Right lobe of liver (tissue), 6 donors: ENCODE measurements at regions not wholly inside any gene's neighbourhood (a gene's known extent, or its start where the extent isn't known, plus 50 kb on each side); places are given as distances from the start of the nearest gene placed in this dataset.

Experiments used
- ATAC-seq, 4 donors: fragments of 200-7000 bp; cut with Tn5 transposase; one replicate each; pipeline ENCODE4 v1.9.1; 2020; ENCODE audit warnings: mild to moderate bottlenecking in 4 of 4, moderate library complexity in 4 of 4
- DNase-seq, 3 donors: peaks; one replicate each; pipeline ENCODE4 v3.0.0-alpha.2; 2020
- H3K27ac ChIP-seq, 3 donors: fragments of 200-600 bp; one replicate each; pipeline ENCODE4 v1.8.0; 2022
- H3K27me3 ChIP-seq, 2 donors: fragments of 200-600 bp; one replicate each; pipeline ENCODE4 v1.8.0; 2022
- H3K36me3 ChIP-seq, 4 donors: fragments of 200-600 bp; sonication (generic) in 1 of 4; one replicate each; pipeline versions ENCODE4 v1.5.1 to v1.8.0; 2017 to 2022; ENCODE audit warnings: control low read depth in 1 of 4
- H3K4me1 ChIP-seq, 4 donors: fragments of 200-600 bp; sonication (generic) in 1 of 4; one replicate each; pipeline versions ENCODE4 v1.5.1 to v1.8.0; 2017 to 2022; ENCODE audit warnings: control low read depth in 1 of 4
- H3K4me3 ChIP-seq, 3 donors: fragments of 200-600 bp; one replicate each; pipeline ENCODE4 v1.8.0; 2022
- H3K9me3 ChIP-seq, 4 donors: fragments of 200-600 bp; sonication (generic) in 1 of 4; one replicate each; pipeline versions ENCODE4 v1.5.1 to v1.8.0; 2017 to 2022; ENCODE audit warnings: control low read depth in 1 of 4
- POLR2A ChIP-seq: fragments of 450-650 bp; IDR thresholded peaks from one replicate; pipeline ENCODE4 v1.6.1; 2017; ENCODE audit warnings: antibody characterized with exemption, mild to moderate bottlenecking
- WGBS: methylation state at CpG from one replicate; pipeline ENCODE4 v1.1.6; 2018; ENCODE audit warnings: low coverage, low lambda C conversion rate; ENCODE audit not compliant: insufficient coverage; ENCODE audit errors: missing lambda C conversion rate; 5-methylcytosine and 5-hydroxymethylcytosine counted together
- intact Hi-C, 2 donors: fragments of 100-400 bp; cut with DNase I; formaldehyde crosslinking; loops; one replicate each; pipeline versions ENCODE4 v1.11.2 to v1.14.1; 2022
- TF ChIP-seq, protein P1 (sequence below), 4 donors: fragments of 200-600 bp in 3 of 4; fragments of 450-650 bp in 1 of 4; IDR thresholded peaks; one replicate each; pipeline versions ENCODE4 v1.5.1 to v1.8.0; 2016 to 2022; ENCODE audit warnings: antibody characterized with exemption in 4 of 4, mild to moderate bottlenecking in 2 of 4
- donor health status: DM: no; HTN: yes; CAD: no.
- donor health status: DM: no; HTN: no; CAD: no.
- donor health status: DM: no; HTN: no; CAD: no.
- donor health status: DM: no; HTN: yes; CAD: no.
- donor health status: DM: no; HTN: yes; CAD: no.

DNA sequence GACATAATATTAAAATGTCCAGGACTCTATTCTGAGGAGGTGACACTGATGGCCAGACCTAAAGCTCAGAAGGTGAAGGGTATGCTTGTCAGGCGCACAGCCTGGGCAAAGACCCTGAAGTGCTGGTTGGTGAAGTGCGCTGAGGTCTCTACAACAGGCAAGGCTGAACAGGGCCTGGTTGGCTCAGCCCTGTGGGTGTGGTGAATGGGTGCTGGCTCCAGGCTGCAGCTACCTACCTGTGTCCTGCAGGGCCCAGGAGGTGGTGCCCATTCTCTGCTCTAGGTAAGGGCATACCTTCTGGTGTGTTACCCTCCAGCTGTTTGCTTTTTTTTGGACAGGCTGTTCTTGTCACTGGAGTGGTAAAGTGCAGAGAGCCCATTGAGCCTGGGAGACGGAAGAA, 85.1 kb downstream of the RAMP3 start:
- ATAC-seq (no peak), DNase-seq (no peak)
- intact Hi-C loops: no loop called here
- Histone ChIP-seq H3K27ac (no peak overlapping the region), H3K36me3 (no peaks in the 10 kb centered on the region), H3K9me3 (no peaks in the 10 kb centered on the region), H3K27me3 (no peaks in the 10 kb centered on the region), H3K4me3 (no peak overlapping the region), H3K4me1 (no peaks in the 10 kb centered on the region)
- WGBS: 50% methylated on average over 1 of the region's 3 CpGs
- TF ChIP-seq, protein P1, sequence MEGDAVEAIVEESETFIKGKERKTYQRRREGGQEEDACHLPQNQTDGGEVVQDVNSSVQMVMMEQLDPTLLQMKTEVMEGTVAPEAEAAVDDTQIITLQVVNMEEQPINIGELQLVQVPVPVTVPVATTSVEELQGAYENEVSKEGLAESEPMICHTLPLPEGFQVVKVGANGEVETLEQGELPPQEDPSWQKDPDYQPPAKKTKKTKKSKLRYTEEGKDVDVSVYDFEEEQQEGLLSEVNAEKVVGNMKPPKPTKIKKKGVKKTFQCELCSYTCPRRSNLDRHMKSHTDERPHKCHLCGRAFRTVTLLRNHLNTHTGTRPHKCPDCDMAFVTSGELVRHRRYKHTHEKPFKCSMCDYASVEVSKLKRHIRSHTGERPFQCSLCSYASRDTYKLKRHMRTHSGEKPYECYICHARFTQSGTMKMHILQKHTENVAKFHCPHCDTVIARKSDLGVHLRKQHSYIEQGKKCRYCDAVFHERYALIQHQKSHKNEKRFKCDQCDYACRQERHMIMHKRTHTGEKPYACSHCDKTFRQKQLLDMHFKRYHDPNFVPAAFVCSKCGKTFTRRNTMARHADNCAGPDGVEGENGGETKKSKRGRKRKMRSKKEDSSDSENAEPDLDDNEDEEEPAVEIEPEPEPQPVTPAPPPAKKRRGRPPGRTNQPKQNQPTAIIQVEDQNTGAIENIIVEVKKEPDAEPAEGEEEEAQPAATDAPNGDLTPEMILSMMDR (IDR thresholded peaks at IDR 0.05): no peak
- no peak for TF ChIP-seq POLR2A

DNA sequence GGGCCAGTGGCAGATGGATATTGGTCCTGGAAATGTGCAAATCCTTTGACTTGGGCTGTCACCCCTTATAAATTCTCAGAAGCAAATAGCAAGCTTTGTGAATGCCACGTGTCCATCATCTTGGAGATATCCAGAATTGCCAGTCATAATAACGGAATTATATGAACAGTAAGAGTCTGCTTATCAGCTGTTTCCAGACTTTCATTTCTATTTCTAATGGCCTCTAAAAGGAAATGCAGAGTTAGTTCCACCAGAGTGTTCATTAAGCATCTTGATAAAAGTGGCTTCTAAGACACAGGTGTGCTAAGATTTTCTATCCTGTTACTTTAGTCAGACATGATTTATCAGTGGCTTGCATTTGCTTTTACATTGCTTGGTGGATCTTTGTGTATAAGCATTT, 87.4 kb downstream of the RAMP3 start:
- H3K4me1 ChIP-seq: no peaks in the 10 kb centered on the region
- 58% methylated on average over 2 of the region's 2 CpGs for WGBS
- no peaks in the 10 kb centered on the region for H3K27me3 ChIP-seq
- intact Hi-C loops: no loop called here
- no peaks in the 10 kb centered on the region for H3K9me3 ChIP-seq
- no peak for ATAC-seq
- H3K27ac ChIP-seq: no peak overlapping the region
- no peak overlapping the region for H3K4me3 ChIP-seq
- no peaks in the 10 kb centered on the region for H3K36me3 ChIP-seq
- no peak for DNase-seq
- TF ChIP-seq POLR2A: no peak
- TF ChIP-seq, protein P1 (IDR thresholded peaks at IDR 0.05): no peak

DNA sequence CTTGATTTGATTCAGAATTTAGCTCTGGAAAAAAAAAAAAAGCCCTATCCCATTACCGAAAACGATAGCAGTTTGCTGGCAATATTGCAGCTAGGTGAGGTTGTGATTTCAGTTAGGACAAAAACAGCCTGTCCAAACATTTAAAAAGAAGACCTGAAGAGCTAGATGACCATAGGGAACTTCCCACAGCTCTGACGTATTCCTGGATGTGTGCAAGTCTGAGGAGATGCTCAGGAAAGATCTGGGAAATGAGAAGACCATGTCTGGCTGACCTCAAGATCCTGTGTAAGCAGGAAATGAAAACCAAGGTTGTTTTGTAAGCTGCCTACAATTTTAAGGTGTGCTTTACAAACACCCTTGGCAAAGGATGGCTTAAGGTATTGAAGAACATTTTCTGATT, 88.7 kb downstream of the RAMP3 start:
- H3K27ac ChIP-seq: no peak overlapping the region
- DNase-seq (no peak), ATAC-seq (peak in 1 of 4 donors; percentile 40)
- no peaks in the 10 kb centered on the region for H3K9me3 ChIP-seq
- no peaks in the 10 kb centered on the region for H3K36me3 ChIP-seq
- TF ChIP-seq POLR2A: no peak
- TF ChIP-seq, protein P1 (IDR thresholded peaks at IDR 0.05): no peak
- WGBS: 29% methylated on average over 3 of the region's 3 CpGs
- no peak overlapping the region for H3K4me3 ChIP-seq
- H3K4me1 ChIP-seq: no peaks in the 10 kb centered on the region
- intact Hi-C loops: no loop called here
- no peaks in the 10 kb centered on the region for H3K27me3 ChIP-seq

DNA sequence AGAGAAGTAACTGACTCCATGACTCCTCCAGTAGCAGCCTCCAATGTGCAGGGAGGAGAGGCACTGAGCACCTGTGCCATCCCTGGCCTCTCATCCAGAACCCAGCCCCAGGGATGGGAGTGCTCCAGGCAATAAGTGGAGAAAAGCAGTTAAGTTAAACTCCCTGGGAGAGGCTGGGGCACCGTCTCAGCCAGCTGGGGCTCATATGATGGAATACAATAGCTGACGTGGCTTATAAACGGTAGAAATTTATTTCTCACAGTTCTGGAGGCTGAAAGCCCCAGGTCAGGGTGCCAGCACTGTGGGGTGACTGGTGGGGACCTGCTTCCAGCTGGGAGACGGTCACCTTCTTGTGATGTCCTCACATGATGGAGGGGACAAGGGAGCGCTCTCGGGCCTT, 94.7 kb downstream of the RAMP3 start:
- H3K27me3 ChIP-seq: no peaks in the 10 kb centered on the region
- intact Hi-C loops: no loop called here
- TF ChIP-seq, protein P1 (IDR thresholded peaks at IDR 0.05): no peak
- no peak for TF ChIP-seq POLR2A
- H3K4me1 ChIP-seq: no peaks in the 10 kb centered on the region
- DNase-seq (no peak), ATAC-seq (no peak)
- no peak overlapping the region for H3K4me3 ChIP-seq
- 51% methylated on average over 3 of the region's 6 CpGs for WGBS
- no peaks in the 10 kb centered on the region for H3K36me3 ChIP-seq
- H3K9me3 ChIP-seq: no peaks in the 10 kb centered on the region
- H3K27ac ChIP-seq: no peak overlapping the region

DNA sequence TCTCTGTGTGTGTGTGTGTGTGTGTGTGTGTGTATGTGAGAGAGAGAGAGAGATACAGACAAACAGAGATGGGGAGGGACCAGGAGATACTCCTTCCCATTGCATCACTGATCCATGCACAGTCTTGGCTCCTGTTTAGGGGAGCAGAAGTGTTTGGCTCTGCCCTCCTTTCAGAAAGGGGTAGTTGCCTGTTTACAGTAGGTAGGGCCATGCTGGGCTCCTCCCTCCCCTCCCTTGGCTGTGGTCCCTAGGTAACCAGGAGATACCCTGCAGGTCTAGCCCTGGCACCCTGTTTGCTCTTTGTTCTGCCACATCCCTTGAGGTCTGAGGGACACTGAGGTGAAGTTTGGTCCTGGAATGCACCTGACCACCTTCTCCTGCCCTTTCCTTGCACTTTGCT, 95.3 kb downstream of the RAMP3 start:
- no peak for ATAC-seq
- Histone ChIP-seq H3K36me3 (no peaks in the 10 kb centered on the region), H3K27me3 (no peaks in the 10 kb centered on the region), H3K4me3 (no peak overlapping the region), H3K27ac (no peak overlapping the region), H3K9me3 (no peaks in the 10 kb centered on the region), H3K4me1 (no peaks in the 10 kb centered on the region)
- DNase-seq: no peak
- intact Hi-C loops: no loop called here
- TF ChIP-seq POLR2A: no peak
- TF ChIP-seq, protein P1 (IDR thresholded peaks at IDR 0.05): no peak
